GM23338 (cell line): ENCODE measurements at regions not wholly inside any gene's neighbourhood (a gene's known extent, or its start where the extent isn't known, plus 50 kb on each side); places are given as distances from the start of the nearest gene placed in this dataset.
A peak's percentile ranks its signal among the peaks of the same experiment; 100 is the strongest.

ENCODE experiments used
- ATAC-seq: fragments of 200-7000 bp; cut with Tn5 transposase; 3 replicates; pipeline ENCODE4 v1.9.1; 2020
- DNase-seq: peaks from one replicate; pipeline ENCODE4 v3.0.0-alpha.2; 2015; ENCODE audit warnings: low spot score
- H2AFZ ChIP-seq: fragments of 200-600 bp; sonication (generic); 2 replicates; pipeline ENCODE4 v1.8.0; 2016; ENCODE audit warnings: antibody characterized with exemption, mild to moderate bottlenecking, moderate library complexity
- H3F3A ChIP-seq: fragments of 200-600 bp; sonication (generic); replicated peaks from 2 replicates; pipeline ENCODE4 v1.8.0; 2017; ENCODE audit warnings: antibody characterized with exemption, mixed run types, low read depth
- H3K27ac ChIP-seq: fragments of 200-600 bp; sonication (generic); 2 replicates; pipeline ENCODE4 v1.6.1; 2016; ENCODE audit warnings: low read depth
- H3K27me3 ChIP-seq: fragments of 200-600 bp; sonication (generic); 2 replicates; pipeline ENCODE4 v1.8.0; 2016; ENCODE audit warnings: mild to moderate bottlenecking, mixed run types, moderate library complexity; ENCODE audit not compliant: insufficient read depth
- H3K36me3 ChIP-seq: fragments of 200-600 bp; sonication (generic); 2 replicates; pipeline ENCODE4 v1.8.0; 2016; ENCODE audit warnings: mild to moderate bottlenecking; ENCODE audit not compliant: insufficient read depth
- H3K4me1 ChIP-seq: fragments of 200-600 bp; sonication (generic); 2 replicates; pipeline ENCODE4 v1.8.0; 2016; ENCODE audit warnings: mild to moderate bottlenecking, moderate library complexity; ENCODE audit not compliant: insufficient read depth
- H3K4me2 ChIP-seq: fragments of 200-600 bp; sonication (generic); 2 replicates; pipeline ENCODE4 v1.7.1; 2017; ENCODE audit warnings: mixed run types
- H3K4me3 ChIP-seq: fragments of 200-600 bp; sonication (generic); 2 replicates; pipeline ENCODE4 v1.6.1; 2016; ENCODE audit warnings: mixed run types
- H3K79me2 ChIP-seq: fragments of 200-600 bp; sonication (generic); replicated peaks from 2 replicates; pipeline ENCODE4 v1.8.0; 2017; ENCODE audit warnings: mild to moderate bottlenecking; ENCODE audit not compliant: insufficient read depth
- H3K9me2 ChIP-seq: fragments of 200-600 bp; sonication (generic); 2 replicates; pipeline ENCODE4 v1.8.0; 2017; ENCODE audit not compliant: insufficient read depth
- H4K20me1 ChIP-seq: fragments of 200-600 bp; sonication (generic); replicated peaks from 2 replicates; pipeline ENCODE4 v1.8.0; 2017; ENCODE audit warnings: mild to moderate bottlenecking; ENCODE audit not compliant: insufficient read depth
- H3K27ac Mint-ChIP-seq: 2 replicates; pipeline ENCODE4 v1.8.0; 2020; ENCODE audit warnings: inconsistent platforms, mild to moderate bottlenecking, moderate library complexity, mixed read lengths
- H3K27me3 Mint-ChIP-seq: 3 replicates; pipeline ENCODE4 v1.8.0; 2022; ENCODE audit warnings: low read depth, mild to moderate bottlenecking, moderate library complexity, mixed read lengths, inconsistent platforms; ENCODE audit not compliant: insufficient read depth, poor library complexity
- H3K36me3 Mint-ChIP-seq: 3 replicates; pipeline ENCODE4 v1.8.0; 2021; ENCODE audit warnings: low read depth, mild to moderate bottlenecking, inconsistent platforms, moderate library complexity, mixed read lengths
- H3K4me1 Mint-ChIP-seq: 3 replicates; pipeline ENCODE4 v1.8.0; 2020; ENCODE audit warnings: mild to moderate bottlenecking, inconsistent platforms, mixed read lengths
- H3K4me3 Mint-ChIP-seq: 3 replicates; pipeline ENCODE4 v1.8.0; 2021; ENCODE audit warnings: moderate library complexity, mild to moderate bottlenecking, inconsistent platforms, mixed read lengths
- H3K9me3 Mint-ChIP-seq: 3 replicates; pipeline ENCODE4 v1.8.0; 2020; ENCODE audit warnings: moderate library complexity, mild to moderate bottlenecking, inconsistent platforms, mixed read lengths
- CREB1 ChIP-seq: fragments of 250-450 bp; sonication (Bioruptor Pico); IDR thresholded peaks from 2 replicates; pipeline ENCODE4 v1.5.0; 2020; ENCODE audit warnings: low read depth, mild to moderate bottlenecking, moderate library complexity
- ETS1 ChIP-seq: IDR thresholded peaks from 2 replicates; pipeline ENCODE4 v1.6.1; 2016; ENCODE audit warnings: antibody characterized with exemption
- NANOG ChIP-seq: IDR thresholded peaks from 2 replicates; pipeline ENCODE4 v1.6.1; 2016; ENCODE audit warnings: antibody characterized with exemption, borderline replicate concordance
- REST ChIP-seq: IDR thresholded peaks from one replicate; pipeline ENCODE4 v1.6.1; 2018; ENCODE audit warnings: antibody characterized with exemption; ENCODE audit not compliant: unreplicated experiment
- ZNF462 ChIP-seq: fragments of 250-450 bp; sonication (Bioruptor Pico); IDR thresholded peaks from 2 replicates; pipeline ENCODE4 v1.5.0; 2020; ENCODE audit warnings: mild to moderate bottlenecking, moderate library complexity

- Mint-ChIP-seq H3K27me3 (peaks cover 3% of the 10 kb centered on the region), H3K36me3 (no peaks in the 10 kb centered on the region), H3K4me3 (no peak overlapping the region), H3K4me1 (peaks cover 21% of the 10 kb centered on the region), H3K27ac (no peak overlapping the region; the same call in 1 of the 2 replicates), H3K9me3 (no peaks in the 10 kb centered on the region)
- H4K20me1 ChIP-seq, result no peaks in the 10 kb centered on the region
- no peak overlapping the region; the same call in 1 of the 2 replicates for H3K4me2 ChIP-seq
- DNase-seq (peak; percentile 52), ATAC-seq (peak; percentile 36; the same call in 2 of the 3 replicates)
- TF ChIP-seq ETS1 (no peak), NANOG (0 out of 2 replicates have a peak, but pooled peaks have one; percentile 26), REST (no peak), ZNF462 (CRISPR knock-in tag) (no peak), CREB1 (no peak)
- no peaks in the 10 kb centered on the region for H3K27me3 ChIP-seq
- no peaks in the 10 kb centered on the region for H3K79me2 ChIP-seq
- H3K9me2 ChIP-seq, result no peaks in the 10 kb centered on the region
- H3K4me1 ChIP-seq, result peaks cover 13% of the 10 kb centered on the region; the same call in 1 of the 2 replicates
- no peak overlapping the region for H3K27ac ChIP-seq
- H3K4me3 ChIP-seq, result no peak overlapping the region
- H3K36me3 ChIP-seq, result no peaks in the 10 kb centered on the region
- H3F3A ChIP-seq, result no peaks in the 10 kb centered on the region
- no peak overlapping the region for H2AFZ ChIP-seq
Observed at GRCh38 chr7:16978358-16979244, 96.8 kb upstream of the AGR3 start.
